ENCODE measurements at regions not wholly inside any gene's neighbourhood (a gene's known extent, or its start where the extent isn't known, plus 50 kb on each side); places are given as distances from the start of the nearest gene placed in this dataset.

DNA sequence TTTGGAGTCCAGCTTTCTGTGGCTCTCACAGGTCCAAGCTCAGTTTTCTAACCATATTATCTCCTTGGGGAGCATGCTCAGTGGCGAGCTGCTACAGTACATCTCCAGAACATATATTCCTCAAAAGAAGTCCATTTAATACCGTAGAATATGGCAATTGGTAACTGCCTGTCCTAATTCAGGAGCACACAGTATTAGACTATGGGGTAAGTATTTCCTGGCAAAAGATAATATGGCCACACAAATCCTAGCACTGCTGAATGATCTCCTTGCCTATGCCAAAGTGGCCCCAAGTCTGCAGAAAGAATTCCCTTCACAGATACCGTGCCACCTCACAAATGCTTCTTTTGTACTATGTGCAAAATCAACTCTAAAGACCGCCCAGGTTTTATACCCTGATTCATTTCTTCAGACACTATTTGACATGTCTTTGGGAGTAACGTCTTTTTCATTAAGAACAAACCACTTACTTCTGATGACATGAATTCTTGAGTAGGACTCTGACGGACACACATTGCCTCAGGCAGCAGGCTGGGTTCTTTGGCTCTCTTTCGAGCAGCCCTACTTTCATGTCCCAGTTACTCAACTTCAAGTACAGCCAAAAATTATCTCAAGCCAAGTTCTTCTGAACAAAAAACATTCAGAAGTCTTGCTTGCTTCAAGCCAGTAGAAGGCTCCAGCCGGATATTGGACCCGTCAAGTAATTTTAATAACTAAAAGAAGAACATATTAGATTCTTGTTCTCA lies 368.3 kb upstream of the DCBLD2 start:
- TF ChIP-seq, protein P1, sequence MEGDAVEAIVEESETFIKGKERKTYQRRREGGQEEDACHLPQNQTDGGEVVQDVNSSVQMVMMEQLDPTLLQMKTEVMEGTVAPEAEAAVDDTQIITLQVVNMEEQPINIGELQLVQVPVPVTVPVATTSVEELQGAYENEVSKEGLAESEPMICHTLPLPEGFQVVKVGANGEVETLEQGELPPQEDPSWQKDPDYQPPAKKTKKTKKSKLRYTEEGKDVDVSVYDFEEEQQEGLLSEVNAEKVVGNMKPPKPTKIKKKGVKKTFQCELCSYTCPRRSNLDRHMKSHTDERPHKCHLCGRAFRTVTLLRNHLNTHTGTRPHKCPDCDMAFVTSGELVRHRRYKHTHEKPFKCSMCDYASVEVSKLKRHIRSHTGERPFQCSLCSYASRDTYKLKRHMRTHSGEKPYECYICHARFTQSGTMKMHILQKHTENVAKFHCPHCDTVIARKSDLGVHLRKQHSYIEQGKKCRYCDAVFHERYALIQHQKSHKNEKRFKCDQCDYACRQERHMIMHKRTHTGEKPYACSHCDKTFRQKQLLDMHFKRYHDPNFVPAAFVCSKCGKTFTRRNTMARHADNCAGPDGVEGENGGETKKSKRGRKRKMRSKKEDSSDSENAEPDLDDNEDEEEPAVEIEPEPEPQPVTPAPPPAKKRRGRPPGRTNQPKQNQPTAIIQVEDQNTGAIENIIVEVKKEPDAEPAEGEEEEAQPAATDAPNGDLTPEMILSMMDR (IDR thresholded peaks at IDR 0.05; ENCODE audit: insufficient read depth, low read length, severe bottlenecking), result no peak
- no peak for FAIRE-seq
- peak; percentile 20 for DNase-seq (ENCODE audit: low read depth)
- Histone ChIP-seq H3K4me3 (ENCODE audit: low read depth, low read length) (no peak overlapping the region), H3K36me3 (ENCODE audit: control insufficient read depth, insufficient read depth, low read length) (no peaks in the 10 kb centered on the region), H3K27me3 (ENCODE audit: control insufficient read depth, insufficient read depth, low read length) (no peaks in the 10 kb centered on the region)

DNA sequence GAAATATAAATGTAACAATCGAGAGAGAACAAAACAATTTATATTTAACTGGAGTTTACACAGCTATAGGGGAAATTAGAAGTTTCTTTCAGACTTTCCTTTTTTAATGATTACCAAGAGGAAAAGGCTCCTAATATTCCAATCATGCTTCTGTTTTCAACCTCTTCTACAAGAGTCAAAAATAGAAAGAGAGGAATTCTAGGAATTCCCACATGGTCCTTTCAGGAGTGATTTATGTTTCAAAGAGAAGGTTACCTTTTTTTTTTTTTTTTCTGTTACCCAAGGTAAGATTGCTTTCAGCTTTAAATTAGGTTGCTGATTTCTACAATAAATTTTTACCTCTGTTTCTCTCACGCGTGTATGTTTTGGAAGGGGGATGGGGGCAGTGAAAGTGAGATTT lies 355.3 kb upstream of the DCBLD2 start:
- FAIRE-seq (no peak), DNase-seq (ENCODE audit: low read depth) (no peak)
- Histone ChIP-seq H3K4me3 (ENCODE audit: low read depth, low read length) (no peak overlapping the region), H3K36me3 (ENCODE audit: control insufficient read depth, insufficient read depth, low read length) (no peaks in the 10 kb centered on the region), H3K27me3 (ENCODE audit: control insufficient read depth, insufficient read depth, low read length) (no peaks in the 10 kb centered on the region)
- TF ChIP-seq, protein P1 (IDR thresholded peaks at IDR 0.05; ENCODE audit: insufficient read depth, low read length, severe bottlenecking), result no peak

DNA sequence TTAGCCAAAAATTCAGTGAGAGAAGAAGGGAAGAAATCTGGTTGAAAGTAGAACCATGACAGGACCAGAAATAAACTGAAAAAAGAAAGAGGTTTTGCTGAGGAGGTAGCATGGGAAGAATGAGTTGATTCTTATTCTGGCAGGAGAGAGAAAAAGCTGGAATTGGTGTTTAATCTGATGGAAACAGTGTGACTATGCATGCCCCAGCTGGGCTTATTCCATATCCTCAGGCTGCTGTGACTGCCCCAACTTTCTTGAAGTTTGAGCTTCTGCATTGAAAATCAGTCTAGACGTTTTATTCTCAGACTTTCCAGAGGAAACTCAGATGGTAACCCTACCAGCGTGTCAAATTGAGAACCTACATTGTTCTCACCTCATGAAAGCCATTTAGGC lies 352.5 kb upstream of the DCBLD2 start:
- TF ChIP-seq, protein P1 (IDR thresholded peaks at IDR 0.05; ENCODE audit: insufficient read depth, low read length, severe bottlenecking), result no peak
- DNase-seq (ENCODE audit: low read depth), result no peak
- FAIRE-seq, result no peak
- no peak overlapping the region for H3K4me3 ChIP-seq (ENCODE audit: low read depth, low read length)
- H3K27me3 ChIP-seq (ENCODE audit: control insufficient read depth, insufficient read depth, low read length), result no peaks in the 10 kb centered on the region
- H3K36me3 ChIP-seq (ENCODE audit: control insufficient read depth, insufficient read depth, low read length), result no peaks in the 10 kb centered on the region

DNA sequence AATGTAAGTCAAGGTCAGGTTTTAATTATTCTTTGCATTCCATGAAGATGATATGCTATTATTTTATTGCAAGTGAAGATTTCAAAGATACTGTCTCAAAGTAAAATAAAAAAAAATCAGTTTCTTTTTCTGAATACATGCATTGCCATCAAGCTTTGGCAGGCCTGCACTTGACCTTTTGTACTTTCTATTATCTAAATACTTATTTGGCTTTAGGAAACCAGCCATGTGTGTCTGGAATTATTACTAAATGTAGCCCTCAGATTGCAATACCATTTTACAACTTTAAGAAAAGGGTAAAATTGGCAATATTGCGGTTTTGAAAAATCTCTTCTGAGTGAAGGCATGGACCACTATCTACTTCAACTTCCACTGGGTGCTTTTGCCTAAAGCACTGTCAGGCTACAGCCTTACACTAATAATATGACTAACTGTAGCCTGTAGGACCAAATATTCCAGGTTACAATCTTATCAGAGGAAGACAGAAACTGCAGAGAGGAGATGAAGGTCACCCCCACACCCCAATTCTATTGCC lies 349.4 kb upstream of the DCBLD2 start:
- DNase-seq (ENCODE audit: low read depth), result peak; percentile 1

DNA sequence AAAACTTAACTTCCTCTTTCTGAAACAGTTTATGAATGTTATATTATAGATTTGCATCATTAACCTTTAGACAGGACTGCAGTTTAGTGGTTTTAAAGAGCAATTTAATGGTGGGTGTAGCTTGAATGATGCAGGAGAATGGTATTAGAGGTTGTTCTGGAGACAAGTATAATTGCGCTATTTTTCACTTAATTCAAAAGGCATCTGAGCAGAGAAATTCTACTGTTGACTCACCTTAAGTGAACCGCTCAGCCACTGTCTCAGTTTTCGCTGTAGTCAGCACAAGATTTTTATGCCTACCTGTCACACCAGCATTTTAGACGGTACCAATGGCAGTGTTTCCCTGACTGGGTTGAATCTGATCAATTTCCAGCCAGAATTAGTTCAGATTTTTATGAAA lies 348.8 kb upstream of the DCBLD2 start:
- Histone ChIP-seq H3K27me3 (ENCODE audit: control insufficient read depth, insufficient read depth, low read length) (no peaks in the 10 kb centered on the region), H3K4me3 (ENCODE audit: low read depth, low read length) (no peak overlapping the region), H3K36me3 (ENCODE audit: control insufficient read depth, insufficient read depth, low read length) (no peaks in the 10 kb centered on the region)
- no peak for FAIRE-seq
- DNase-seq (ENCODE audit: low read depth), result peak; percentile 66
- TF ChIP-seq, protein P1 (IDR thresholded peaks at IDR 0.05; ENCODE audit: insufficient read depth, low read length, severe bottlenecking), result no peak

More for the DNA sequence above, 349.4 kb upstream of the DCBLD2 start:
- Histone ChIP-seq H3K27me3 (ENCODE audit: control insufficient read depth, insufficient read depth, low read length) (no peaks in the 10 kb centered on the region), H3K4me3 (ENCODE audit: low read depth, low read length) (no peak overlapping the region), H3K36me3 (ENCODE audit: control insufficient read depth, insufficient read depth, low read length) (no peaks in the 10 kb centered on the region)
- TF ChIP-seq, protein P1 (IDR thresholded peaks at IDR 0.05; ENCODE audit: insufficient read depth, low read length, severe bottlenecking), result no peak
- no peak for FAIRE-seq

Data from bronchial epithelial cell (primary cell).